ENCODE measurements at regions not wholly inside any gene's neighbourhood (a gene's known extent, or its start where the extent isn't known, plus 50 kb on each side); places are given as distances from the start of the nearest gene placed in this dataset.

DNA sequence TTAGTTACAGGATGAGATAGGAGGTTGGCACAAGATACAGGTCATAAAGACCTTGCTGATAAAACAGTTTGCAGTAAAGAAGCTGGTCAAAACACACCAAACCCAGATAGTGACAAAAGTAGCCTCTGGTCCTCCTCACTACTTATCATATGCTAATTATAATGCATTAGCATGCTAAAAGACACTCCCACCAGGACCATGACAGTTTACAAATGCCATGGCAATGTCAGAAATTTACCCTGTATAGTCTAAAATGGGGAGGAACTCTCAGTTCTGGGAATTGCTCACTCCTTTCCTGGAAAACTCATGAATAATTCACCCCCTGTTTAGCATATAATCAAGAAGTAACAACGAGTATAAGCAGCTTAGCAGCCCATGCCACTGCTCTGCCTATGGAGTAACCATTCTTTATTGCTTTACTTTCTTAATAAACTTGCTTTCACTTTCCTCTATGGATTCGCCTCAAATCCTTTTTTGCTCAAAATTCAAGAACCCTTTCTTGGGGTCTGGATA, 1254.4 kb downstream of the PCDH7 start:
- H3K4me3 ChIP-seq = no peak overlapping the region
- no peak overlapping the region for H3K27ac ChIP-seq
- TF ChIP-seq, protein P1, sequence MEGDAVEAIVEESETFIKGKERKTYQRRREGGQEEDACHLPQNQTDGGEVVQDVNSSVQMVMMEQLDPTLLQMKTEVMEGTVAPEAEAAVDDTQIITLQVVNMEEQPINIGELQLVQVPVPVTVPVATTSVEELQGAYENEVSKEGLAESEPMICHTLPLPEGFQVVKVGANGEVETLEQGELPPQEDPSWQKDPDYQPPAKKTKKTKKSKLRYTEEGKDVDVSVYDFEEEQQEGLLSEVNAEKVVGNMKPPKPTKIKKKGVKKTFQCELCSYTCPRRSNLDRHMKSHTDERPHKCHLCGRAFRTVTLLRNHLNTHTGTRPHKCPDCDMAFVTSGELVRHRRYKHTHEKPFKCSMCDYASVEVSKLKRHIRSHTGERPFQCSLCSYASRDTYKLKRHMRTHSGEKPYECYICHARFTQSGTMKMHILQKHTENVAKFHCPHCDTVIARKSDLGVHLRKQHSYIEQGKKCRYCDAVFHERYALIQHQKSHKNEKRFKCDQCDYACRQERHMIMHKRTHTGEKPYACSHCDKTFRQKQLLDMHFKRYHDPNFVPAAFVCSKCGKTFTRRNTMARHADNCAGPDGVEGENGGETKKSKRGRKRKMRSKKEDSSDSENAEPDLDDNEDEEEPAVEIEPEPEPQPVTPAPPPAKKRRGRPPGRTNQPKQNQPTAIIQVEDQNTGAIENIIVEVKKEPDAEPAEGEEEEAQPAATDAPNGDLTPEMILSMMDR (IDR thresholded peaks at IDR 0.05) = no peak

DNA sequence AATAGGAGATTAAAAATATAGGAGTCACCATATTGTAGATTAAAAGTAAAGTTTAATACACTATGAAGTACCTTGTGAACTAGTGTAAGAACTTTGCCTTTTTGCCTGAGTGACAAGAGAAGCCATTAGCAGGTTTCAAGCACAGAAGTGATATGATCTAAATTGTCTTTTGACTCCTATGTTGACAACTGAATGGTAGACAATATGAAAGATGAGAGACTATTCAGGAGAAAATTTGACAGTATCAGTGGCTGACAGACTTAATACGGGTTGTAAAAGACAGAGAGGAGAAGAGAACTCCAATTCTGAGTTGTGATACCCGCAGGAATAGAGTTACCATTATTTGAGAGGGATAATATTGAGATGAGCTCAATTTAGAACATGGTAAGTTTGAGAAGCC, 1259.8 kb downstream of the PCDH7 start:
- H3K4me3 ChIP-seq = no peak overlapping the region
- no peak for DNase-seq (ENCODE audit: low spot score)
- TF ChIP-seq, protein P1 (IDR thresholded peaks at IDR 0.05) = no peak
- no peak overlapping the region for H3K27ac ChIP-seq

More for the DNA sequence above, 1254.4 kb downstream of the PCDH7 start:
- DNase-seq (ENCODE audit: low spot score) = no peak

DNA sequence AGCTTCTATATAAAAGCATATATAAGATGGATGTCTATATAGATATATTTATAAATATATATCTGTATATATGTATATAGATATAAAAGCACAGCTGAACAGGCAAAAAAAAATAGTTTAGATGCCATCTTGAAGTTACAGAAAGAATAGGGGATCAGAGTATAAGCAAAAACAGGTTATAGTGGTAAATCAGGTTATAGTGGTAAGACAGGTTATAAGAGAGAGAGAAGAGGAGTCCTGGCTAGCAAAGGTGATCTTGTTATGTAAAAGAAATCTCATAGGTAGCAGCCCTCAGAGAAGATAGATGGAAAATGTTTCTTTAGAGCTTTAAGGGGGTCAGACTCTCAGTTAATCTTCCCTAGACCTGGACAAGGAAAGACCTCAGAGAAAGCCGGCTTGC, 1263.1 kb downstream of the PCDH7 start:
- no peak overlapping the region for H3K27ac ChIP-seq
- TF ChIP-seq, protein P1 (IDR thresholded peaks at IDR 0.05) = no peak
- no peak for DNase-seq (ENCODE audit: low spot score)
- no peak overlapping the region for H3K4me3 ChIP-seq

DNA sequence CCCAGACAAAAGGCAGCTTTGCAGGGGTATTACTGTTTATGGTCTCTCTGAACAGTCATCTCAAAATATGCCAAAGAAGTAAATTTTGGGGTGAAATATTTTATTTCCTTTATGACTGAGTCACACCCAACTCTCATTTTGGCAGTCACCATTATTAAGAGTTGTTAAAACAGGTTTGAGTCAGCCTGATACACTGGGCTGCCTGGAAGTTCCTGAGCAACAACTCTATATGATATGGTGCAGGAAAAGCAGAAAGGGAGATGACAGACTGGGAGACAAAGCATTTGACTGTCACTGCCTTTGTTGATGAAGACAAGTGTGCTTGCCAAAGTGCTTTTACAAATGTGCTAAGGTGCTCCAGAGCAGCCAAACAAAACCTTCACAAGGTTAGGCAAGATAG, 1263.5 kb downstream of the PCDH7 start:
- TF ChIP-seq, protein P1 (IDR thresholded peaks at IDR 0.05) = no peak
- H3K4me3 ChIP-seq = no peak overlapping the region
- no peak for DNase-seq (ENCODE audit: low spot score)
- no peak overlapping the region for H3K27ac ChIP-seq

DNA sequence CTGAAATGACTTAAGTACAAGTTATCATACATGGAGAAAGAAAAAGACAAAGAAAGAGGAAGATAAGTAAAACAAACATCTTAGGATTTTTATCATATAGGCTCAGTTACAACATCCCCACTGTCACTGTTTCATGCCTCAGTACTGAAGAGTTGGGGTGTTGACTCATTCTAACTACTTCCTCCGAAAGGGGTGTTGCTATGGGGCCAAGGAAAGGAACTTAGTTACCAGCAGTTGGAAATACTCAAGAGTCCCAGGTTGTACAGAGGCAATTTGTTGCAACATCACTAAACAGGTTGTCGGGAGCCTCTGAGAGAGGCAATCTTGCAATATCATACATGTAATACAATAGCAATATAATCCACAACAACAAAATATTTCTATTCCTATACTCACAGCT, 1264.7 kb downstream of the PCDH7 start:
- no peak for DNase-seq (ENCODE audit: low spot score)
- TF ChIP-seq, protein P1 (IDR thresholded peaks at IDR 0.05) = no peak
- Histone ChIP-seq H3K27ac (no peak overlapping the region), H3K4me3 (no peak overlapping the region)

DNA sequence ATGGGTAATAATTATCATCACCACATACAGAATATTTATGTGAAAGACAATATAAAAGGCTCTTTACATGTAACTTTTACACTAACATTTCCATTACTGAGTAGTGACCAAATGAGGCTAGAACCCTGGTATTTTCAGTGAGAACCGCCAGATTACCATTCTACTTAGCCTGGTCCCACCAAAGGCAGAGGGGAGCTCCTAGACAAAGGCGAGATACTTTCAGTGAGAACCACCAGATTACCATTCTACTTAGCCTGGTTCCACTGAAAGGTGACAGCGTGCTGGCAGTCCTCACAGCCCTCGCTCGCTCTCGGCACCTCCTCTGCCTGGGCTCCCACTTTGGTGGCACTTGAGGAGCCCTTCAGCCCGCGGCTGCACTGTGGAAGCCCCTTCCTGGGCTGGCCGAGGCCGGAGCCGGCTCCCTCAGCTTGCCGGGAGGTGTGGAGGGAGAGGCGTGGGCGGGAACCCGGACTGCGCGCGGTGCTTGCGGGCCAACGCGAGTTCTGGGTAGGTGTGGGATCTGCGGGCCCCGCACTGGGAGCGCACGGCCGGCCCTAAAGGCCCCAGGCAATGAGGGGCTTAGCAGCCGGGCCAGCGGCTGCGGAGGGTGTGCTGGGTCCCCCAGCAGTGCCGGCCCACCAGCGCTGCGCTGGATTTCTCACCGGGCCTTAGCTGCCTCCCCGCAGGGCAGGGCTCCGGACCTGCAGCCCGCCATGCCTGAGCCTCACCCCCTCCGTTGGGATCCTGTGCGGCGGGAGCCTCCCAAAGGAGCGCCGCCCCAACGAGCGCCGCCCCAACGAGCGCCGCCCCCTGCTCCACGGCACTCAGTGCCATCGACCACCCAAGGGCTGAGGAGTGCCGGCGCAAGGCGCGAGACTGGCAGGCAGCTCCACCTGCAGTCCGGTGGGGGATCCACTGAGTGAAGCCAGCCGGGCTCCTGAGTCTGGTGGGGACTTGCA, 1276.1 kb downstream of the PCDH7 start:
- Histone ChIP-seq H3K4me3 (no peak overlapping the region), H3K27ac (no peak overlapping the region)
- TF ChIP-seq, protein P1 (IDR thresholded peaks at IDR 0.05) = no peak
- no peak for DNase-seq (ENCODE audit: low spot score)

DNA sequence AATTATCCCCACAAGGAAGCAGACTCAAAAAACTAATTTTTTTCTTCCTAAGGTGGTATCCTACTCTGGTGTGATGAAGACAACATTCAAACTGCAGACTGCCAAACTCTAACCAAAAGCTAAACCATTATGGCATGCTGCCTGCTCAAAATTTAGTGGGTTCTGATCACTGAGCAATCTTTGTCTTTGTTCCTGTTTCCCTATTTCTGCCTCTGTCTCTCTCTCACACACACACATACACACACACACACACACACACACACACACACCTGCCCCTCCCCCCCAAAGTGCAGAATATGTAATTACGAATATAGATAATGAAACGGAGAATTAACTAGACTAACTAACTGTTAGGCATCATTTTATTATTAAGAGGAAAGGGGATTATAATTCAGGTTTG, 1278.6 kb downstream of the PCDH7 start:
- H3K27ac ChIP-seq = no peak overlapping the region
- no peak for DNase-seq (ENCODE audit: low spot score)
- H3K4me3 ChIP-seq = no peak overlapping the region
- TF ChIP-seq, protein P1 (IDR thresholded peaks at IDR 0.05) = no peak
